HepG2 (cell line): ENCODE measurements at regions not wholly inside any gene's neighbourhood (a gene's known extent, or its start where the extent isn't known, plus 50 kb on each side); places are given as distances from the start of the nearest gene placed in this dataset.

Source experiments
- ATAC-seq: fragments of 200-7000 bp; cut with Tn5 transposase; 3 replicates; pipeline ENCODE4 v1.9.1; 2020; ENCODE audit warnings: mild to moderate bottlenecking, moderate library complexity
- BruUV-seq: library from RNA; stranded (reverse); fragments of 400-500 nt; replicated peaks from 2 replicates; lab custom pipeline; 2021; lab: Mats Ljungman, UMichigan
- CTCF ChIA-PET: fragments of 300-600 bp; formaldehyde crosslinking; extraction: SDS; loops from one replicate; lab custom pipeline; 2021; ENCODE audit warnings: low total read pairs, inconsistent platforms, low intra/inter-chr PET ratio; lab: Yijun Ruan, JAX
- POLR2A ChIA-PET: fragments of 350-600 bp; sonication (Branson Sonifier 250); formaldehyde crosslinking; loops from one replicate; lab custom pipeline; 2020; ENCODE audit warnings: antibody characterized with exemption, inconsistent platforms; lab: Yijun Ruan, JAX
- DNase-seq: peaks from one replicate; pipeline ENCODE4 v3.0.0-alpha.2; 2015; ENCODE audit warnings: low spot score
- FAIRE-seq: peaks from 3 replicates; lab custom pipeline; 2011; peaks lifted over from hg19 to GRCh38; lab: Jason Lieb, UNC
- H2AFZ ChIP-seq: one replicate; pipeline ENCODE4 v1.6.1; 2011; ENCODE audit warnings: low read length, inconsistent platforms
- H3K27ac ChIP-seq: fragments of 300-600 bp; 3 replicates; pipeline ENCODE4 v1.8.0; 2011; ENCODE audit warnings: mixed run types, mild to moderate bottlenecking, mixed read lengths, low read length, inconsistent platforms; ENCODE audit not compliant: insufficient read depth; ENCODE audit errors: extremely low read length
- H3K27me3 ChIP-seq, 2 experiments: fragments of 200-600 bp in 1 of 2; 2 replicates in 1 of 2; 3 replicates in 1 of 2; pipeline versions ENCODE4 v1.6.0 to v1.8.0; 2011; ENCODE audit warnings: low read length in 2 of 2, mild to moderate bottlenecking in 2 of 2, moderate library complexity in 2 of 2, inconsistent platforms in 1 of 2; ENCODE audit not compliant: insufficient read depth in 2 of 2, control insufficient read depth in 1 of 2
- H3K36me3 ChIP-seq, 2 experiments: fragments of 200-600 bp in 1 of 2; replicated peaks in 1 of 2; 2 replicates in 1 of 2; 3 replicates in 1 of 2; pipeline versions ENCODE4 v1.5.1 to v1.8.0; 2011; ENCODE audit warnings: low read length in 2 of 2, inconsistent platforms in 1 of 2; ENCODE audit not compliant: insufficient read depth in 2 of 2, control insufficient read depth in 1 of 2
- H3K4me1 ChIP-seq: 2 replicates; pipeline ENCODE4 v1.5.1; 2012; ENCODE audit warnings: low read length, inconsistent platforms; ENCODE audit not compliant: insufficient read depth
- H3K4me2 ChIP-seq: 2 replicates; pipeline ENCODE4 v1.6.0; 2011; ENCODE audit warnings: low read depth, low read length, inconsistent platforms
- H3K4me3 ChIP-seq, 3 experiments: fragments of 200-600 bp in 1 of 3; sonication (generic), shearing (Covaris generic) in 1 of 3; replicated peaks in 1 of 3; 2 replicates each; pipeline ENCODE4 v1.5.1; 2011 to 2016; ENCODE audit warnings: low read length in 3 of 3, inconsistent platforms in 2 of 3, low read depth in 2 of 3, mild to moderate bottlenecking in 2 of 3, control low read depth in 1 of 3, mixed read lengths in 1 of 3; ENCODE audit not compliant: insufficient read depth in 1 of 3
- H3K79me2 ChIP-seq: one replicate; pipeline ENCODE4 v1.6.1; 2011; ENCODE audit warnings: low read length, inconsistent platforms; ENCODE audit not compliant: insufficient read depth
- H3K9ac ChIP-seq: 2 replicates; pipeline ENCODE4 v1.6.0; 2011; ENCODE audit warnings: mild to moderate bottlenecking, low read depth, low read length, inconsistent platforms; ENCODE audit not compliant: insufficient read depth
- H3K9me3 ChIP-seq: 2 replicates; pipeline ENCODE4 v1.5.1; 2012; ENCODE audit warnings: mild to moderate bottlenecking, low read length
- H4K20me1 ChIP-seq: 2 replicates; pipeline ENCODE4 v1.6.0; 2011; ENCODE audit warnings: inconsistent platforms, mild to moderate bottlenecking, low read length, moderate library complexity; ENCODE audit not compliant: insufficient read depth
- MAFF ChIP-seq: IDR thresholded peaks from 2 replicates; pipeline ENCODE4 v1.6.1; 2011; ENCODE audit warnings: low read depth, low read length, improper control_type of control experiment
- MAFK ChIP-seq, 2 experiments: IDR thresholded peaks in 1 of 2; conservative IDR thresholded peaks in 1 of 2; 2 replicates each; pipeline ENCODE4 v1.6.1; 2011; ENCODE audit warnings: improper control_type of control experiment in 2 of 2, low read length in 2 of 2
- WGBS: methylation state at CpG from one replicate; pipeline ENCODE4 v1.1.6; 2017; ENCODE audit warnings: low lambda C conversion rate; 5-methylcytosine and 5-hydroxymethylcytosine counted together
- in situ Hi-C: cut with HindIII; loops from 2 replicates; pipeline ENCODE4 v1.10.0; 2017; ENCODE audit warnings: low pct_unique_long_range_greater_than_20kb; ENCODE audit not compliant: extremely low pct_ligation_motif_present
- intact Hi-C: fragments of 100-400 bp; cut with micrococcal nuclease; formaldehyde crosslinking; loops from one replicate; pipeline ENCODE4 v1.10.0; 2022; ENCODE audit not compliant: unreplicated experiment
- TF ChIP-seq, protein P1 (sequence below), 2 experiments: sonication (generic) in 1 of 2; formaldehyde crosslinking in 1 of 2; IDR thresholded peaks; 2 replicates each; pipeline versions ENCODE4 v1.6.1 to v1.9.0; 2014 to 2022; ENCODE audit warnings: antibody characterized with exemption in 1 of 2, borderline replicate concordance in 1 of 2, inconsistent platforms in 1 of 2, low read depth in 1 of 2, missing genetic modification reagents in 1 of 2

GRCh38 chr7:57300747-57301146, 149.2 kb upstream of the ZNF716 start:
- WGBS: 42% methylated on average over 4 of the region's 4 CpGs
- no peak for FAIRE-seq
- H3K4me3 ChIP-seq: no peak overlapping the region
- peaks cover 81% of the 10 kb centered on the region for H3K9me3 ChIP-seq
- BruUV-seq: no TSS peak
- CTCF ChIA-PET: no interaction called here
- H2AFZ ChIP-seq: no peak overlapping the region
- H3K4me2 ChIP-seq: no peak overlapping the region
- H4K20me1 ChIP-seq: no peaks in the 10 kb centered on the region
- intact Hi-C loops: no loop called here
- DNase-seq: no peak
- H3K27me3 ChIP-seq: no peaks in the 10 kb centered on the region
- H3K27ac ChIP-seq: no peak overlapping the region
- no peaks in the 10 kb centered on the region for H3K36me3 ChIP-seq
- H3K79me2 ChIP-seq: no peaks in the 10 kb centered on the region
- POLR2A ChIA-PET: no interaction called here
- H3K9ac ChIP-seq: no peak overlapping the region
- H3K4me1 ChIP-seq: no peaks in the 10 kb centered on the region
- no peak for ATAC-seq
- TF ChIP-seq MAFK (conservative IDR thresholded peaks at IDR 0.05 in 1 of 2, IDR thresholded peaks at IDR 0.05 in 1 of 2; ENCODE audit: low read length in 2 of 2) (peak; percentile 73 to 87), MAFF (peak; percentile 82)
- TF ChIP-seq, protein P1, sequence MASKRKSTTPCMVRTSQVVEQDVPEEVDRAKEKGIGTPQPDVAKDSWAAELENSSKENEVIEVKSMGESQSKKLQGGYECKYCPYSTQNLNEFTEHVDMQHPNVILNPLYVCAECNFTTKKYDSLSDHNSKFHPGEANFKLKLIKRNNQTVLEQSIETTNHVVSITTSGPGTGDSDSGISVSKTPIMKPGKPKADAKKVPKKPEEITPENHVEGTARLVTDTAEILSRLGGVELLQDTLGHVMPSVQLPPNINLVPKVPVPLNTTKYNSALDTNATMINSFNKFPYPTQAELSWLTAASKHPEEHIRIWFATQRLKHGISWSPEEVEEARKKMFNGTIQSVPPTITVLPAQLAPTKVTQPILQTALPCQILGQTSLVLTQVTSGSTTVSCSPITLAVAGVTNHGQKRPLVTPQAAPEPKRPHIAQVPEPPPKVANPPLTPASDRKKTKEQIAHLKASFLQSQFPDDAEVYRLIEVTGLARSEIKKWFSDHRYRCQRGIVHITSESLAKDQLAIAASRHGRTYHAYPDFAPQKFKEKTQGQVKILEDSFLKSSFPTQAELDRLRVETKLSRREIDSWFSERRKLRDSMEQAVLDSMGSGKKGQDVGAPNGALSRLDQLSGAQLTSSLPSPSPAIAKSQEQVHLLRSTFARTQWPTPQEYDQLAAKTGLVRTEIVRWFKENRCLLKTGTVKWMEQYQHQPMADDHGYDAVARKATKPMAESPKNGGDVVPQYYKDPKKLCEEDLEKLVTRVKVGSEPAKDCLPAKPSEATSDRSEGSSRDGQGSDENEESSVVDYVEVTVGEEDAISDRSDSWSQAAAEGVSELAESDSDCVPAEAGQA (IDR thresholded peaks at IDR 0.05; ENCODE audit: low read depth): no peak
- TF ChIP-seq, protein P1 (CRISPR knock-in tag; IDR thresholded peaks at IDR 0.05; ENCODE audit: borderline replicate concordance): no peak
- TF ChIP-seq, all 625 proteins: peak for 2
- in situ Hi-C loops: no loop called here
